Lower leg skin (tissue), 4 donors: ENCODE measurements at regions not wholly inside any gene's neighbourhood (a gene's known extent, or its start where the extent isn't known, plus 50 kb on each side); places are given as distances from the start of the nearest gene placed in this dataset.

Experiments used
- DNase-seq, 2 donors: peaks; one replicate each; pipeline ENCODE4 v3.0.0-alpha.2; 2019; ENCODE audit warnings: low spot score in 2 of 2
- H3K4me3 ChIP-seq: fragments of 200-600 bp; sonication (generic); 2 replicates; pipeline ENCODE4 v1.5.1; 2017; ENCODE audit warnings: mild to moderate bottlenecking, low read depth; ENCODE audit not compliant: poor library complexity, severe bottlenecking
- CTCF ChIP-seq, 3 donors: fragments of 450-650 bp; IDR thresholded peaks; one replicate each; pipeline ENCODE4 v1.5.1; 2016; ENCODE audit warnings: antibody characterized with exemption in 3 of 3, mild to moderate bottlenecking in 3 of 3, moderate library complexity in 2 of 3
- POLR2A ChIP-seq, 2 donors: fragments of 450-650 bp; IDR thresholded peaks; one replicate each; pipeline ENCODE4 v1.6.1; 2016 to 2017; ENCODE audit warnings: antibody characterized with exemption in 2 of 2, mild to moderate bottlenecking in 1 of 2, moderate library complexity in 1 of 2
- WGBS, 2 donors: methylation state at CpG; one replicate each; pipeline ENCODE4 v1.1.5; 2018; 5-methylcytosine and 5-hydroxymethylcytosine counted together
- intact Hi-C: fragments of 100-400 bp; cut with DNase I; formaldehyde crosslinking; loops from one replicate; pipeline ENCODE4 v1.15.0; 2023; ENCODE audit warnings: low total_unique reads

- no peak overlapping the region for H3K4me3 ChIP-seq
- no peak for DNase-seq
- TF ChIP-seq CTCF (IDR thresholded peaks at IDR 0.05), result no peak
- TF ChIP-seq POLR2A (IDR thresholded peaks at IDR 0.05), result no peak
- intact Hi-C loops, result no loop called here
- 83 to 86% methylated on average over 3 of the region's 3 CpGs for WGBS, 2 donors
Measured at GRCh38 chr21:28804089-28804670, 188.5 kb downstream of the LTN1 start.

GRCh38 chr21:28801906-28802305 is 190.8 kb downstream of the LTN1 start:
- 98 to 100% methylated on average over 1 of the region's 1 CpG for WGBS, 2 donors
- no peak for TF ChIP-seq CTCF (IDR thresholded peaks at IDR 0.05)
- no peak for TF ChIP-seq POLR2A (IDR thresholded peaks at IDR 0.05)
- intact Hi-C loops, result no loop called here
- no peak for DNase-seq
- no peak overlapping the region for H3K4me3 ChIP-seq

- H3K4me3 ChIP-seq, result no peak overlapping the region
- 91 to 97% methylated on average over 7 of the region's 7 CpGs for WGBS, 2 donors
- intact Hi-C loops, result no loop called here
- TF ChIP-seq POLR2A (IDR thresholded peaks at IDR 0.05) (no peak), CTCF (IDR thresholded peaks at IDR 0.05) (no peak)
- no peak for DNase-seq
Measured at GRCh38 chr21:28799926-28800325, 192.8 kb downstream of the LTN1 start.

- H3K4me3 ChIP-seq, result no peak overlapping the region
- no peak for DNase-seq
- intact Hi-C loops, result no loop called here
- TF ChIP-seq CTCF (IDR thresholded peaks at IDR 0.05) (no peak), POLR2A (IDR thresholded peaks at IDR 0.05) (no peak)
- WGBS, 2 donors, result 81 to 83% methylated on average over 1 of the region's 1 CpG
Measured at GRCh38 chr21:28798798-28799197, 193.9 kb downstream of the LTN1 start.

- H3K4me3 ChIP-seq, result no peak overlapping the region
- TF ChIP-seq POLR2A (IDR thresholded peaks at IDR 0.05), result no peak
- TF ChIP-seq CTCF (IDR thresholded peaks at IDR 0.05), result no peak
- DNase-seq, result no peak
- intact Hi-C loops, result no loop called here
- 86 to 87% methylated on average over 1 of the region's 1 CpG for WGBS, 2 donors
Measured at GRCh38 chr21:28795251-28795650, 197.4 kb downstream of the LTN1 start.

- H3K4me3 ChIP-seq, result no peak overlapping the region
- TF ChIP-seq POLR2A (IDR thresholded peaks at IDR 0.05), result no peak
- no peak for TF ChIP-seq CTCF (IDR thresholded peaks at IDR 0.05)
- no peak for DNase-seq
- intact Hi-C loops, result no loop called here
- 48 to 55% methylated on average over 2 of the region's 2 CpGs for WGBS, 2 donors
Measured at GRCh38 chr21:28794371-28794851, 198.3 kb downstream of the LTN1 start.
